ENCODE measurements at regions not wholly inside any gene's neighbourhood (a gene's known extent, or its start where the extent isn't known, plus 50 kb on each side); places are given as distances from the start of the nearest gene placed in this dataset.
"Not testable (repeated sequence)": the region's sequence is repeated elsewhere in the genome, so short reads cannot be mapped to it uniquely, and the experiment has no call there.

GRCh38 chr12:67539946-67540345 lies 108.6 kb upstream of the DYRK2 start:
- no peak for DNase-seq

DNA sequence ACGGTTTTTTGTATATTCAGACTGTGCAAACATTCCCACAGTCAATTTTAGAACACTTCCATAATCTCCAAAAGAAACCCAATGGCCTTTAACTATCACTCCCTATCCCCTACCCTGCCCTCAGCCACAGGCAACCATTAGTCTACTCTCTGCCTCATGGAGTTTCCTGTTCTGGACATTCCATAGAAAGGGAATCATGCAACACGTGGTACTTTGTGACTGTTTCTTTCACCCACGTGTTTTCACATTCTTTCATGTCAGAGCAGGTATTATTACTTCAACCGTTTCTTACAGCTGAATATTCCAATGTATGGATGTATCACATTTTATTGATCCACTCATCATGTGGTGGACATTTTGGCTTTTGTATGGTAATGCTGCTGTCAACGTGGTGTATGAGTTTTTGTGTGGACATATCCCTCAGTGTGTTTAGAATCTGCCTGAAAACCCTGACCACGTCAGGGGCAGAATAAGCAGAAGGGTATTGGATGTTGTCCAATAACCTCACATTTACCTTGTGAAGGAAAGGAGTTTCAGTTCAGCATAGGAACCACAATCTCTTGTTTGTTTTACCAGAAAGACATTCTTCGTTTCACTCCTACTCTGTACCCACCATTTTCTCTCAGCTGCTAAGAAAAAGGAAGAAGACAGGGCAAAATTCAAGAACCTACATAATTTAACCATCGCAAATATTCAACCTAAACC lies 107.5 kb upstream of the DYRK2 start:
- no peak for DNase-seq

GRCh38 chr12:67541625-67541991 lies 106.9 kb upstream of the DYRK2 start:
- DNase-seq, result no peak

- DNase-seq, result no peak
Measured at GRCh38 chr12:67543021-67543770, 105.3 kb upstream of the DYRK2 start.

GRCh38 chr12:67545298-67545697 lies 103.2 kb upstream of the DYRK2 start:
- no peak for DNase-seq

DNA sequence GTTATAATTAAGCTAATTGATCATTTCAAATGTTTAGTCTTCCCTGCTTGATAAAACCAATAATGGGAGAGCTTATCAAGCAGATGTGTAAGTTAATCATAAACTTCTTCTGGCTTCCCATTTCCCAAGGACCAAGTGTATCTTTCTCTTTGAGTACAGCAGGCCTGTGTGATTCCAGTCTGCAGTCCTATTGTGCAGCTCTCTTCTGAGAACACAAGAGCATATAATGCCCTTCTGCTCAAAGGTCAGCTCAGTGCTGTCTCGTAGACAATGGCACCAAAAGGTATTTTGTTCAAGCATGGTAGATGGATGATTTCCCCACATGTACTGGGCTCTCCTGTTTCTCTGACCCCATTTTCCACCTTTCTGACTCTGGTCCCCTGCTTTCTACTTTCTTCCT lies 101.8 kb upstream of the DYRK2 start:
- DNase-seq, result no peak

DNA sequence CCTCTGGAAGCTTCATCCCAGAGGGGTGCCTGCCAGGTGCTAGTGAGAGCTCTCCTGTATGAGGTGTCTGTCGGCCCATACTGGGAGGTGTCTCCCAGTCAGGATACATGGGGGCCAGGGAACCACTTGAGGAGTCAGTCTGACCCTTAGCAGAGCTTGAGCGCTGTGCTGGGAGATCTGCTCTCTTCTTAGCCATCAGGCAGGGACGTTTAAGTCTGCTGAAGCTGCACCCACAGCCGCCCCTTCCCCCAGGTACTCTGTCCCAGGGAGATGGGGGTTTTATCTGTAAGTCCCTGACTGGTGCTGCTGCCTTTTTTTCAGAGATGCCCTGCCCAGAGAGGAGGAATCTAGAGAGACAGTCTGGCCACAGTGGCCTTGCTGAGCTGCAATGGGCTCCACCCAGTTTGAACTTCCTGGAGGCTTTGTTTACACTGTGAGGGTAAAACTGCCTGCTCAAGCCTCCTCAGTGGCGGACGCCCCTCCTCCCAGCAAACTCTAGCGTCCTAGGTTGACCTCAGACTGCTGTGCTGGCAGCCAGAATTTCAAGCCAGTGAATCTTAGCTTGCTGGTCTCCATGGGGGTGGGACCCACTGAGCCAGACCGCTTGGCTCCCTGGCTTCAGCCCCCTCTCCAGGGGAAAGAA lies 93.3 kb upstream of the DYRK2 start:
- not testable (repeated sequence) for DNase-seq

- DNase-seq, result no peak
Measured at GRCh38 chr12:67558775-67559174, 89.8 kb upstream of the DYRK2 start.

GRCh38 chr12:67559751-67560150 lies 88.8 kb upstream of the DYRK2 start:
- no peak for DNase-seq

GRCh38 chr12:67562513-67563287 lies 85.8 kb upstream of the DYRK2 start:
- DNase-seq, result no peak

- no peak for DNase-seq
Measured at GRCh38 chr12:67568055-67568454, 80.5 kb upstream of the DYRK2 start.

- DNase-seq, result no peak
Measured at GRCh38 chr12:67572492-67572891, 76.1 kb upstream of the DYRK2 start.

- no peak for DNase-seq
Measured at GRCh38 chr12:67573566-67573965, 75.0 kb upstream of the DYRK2 start.

DNA sequence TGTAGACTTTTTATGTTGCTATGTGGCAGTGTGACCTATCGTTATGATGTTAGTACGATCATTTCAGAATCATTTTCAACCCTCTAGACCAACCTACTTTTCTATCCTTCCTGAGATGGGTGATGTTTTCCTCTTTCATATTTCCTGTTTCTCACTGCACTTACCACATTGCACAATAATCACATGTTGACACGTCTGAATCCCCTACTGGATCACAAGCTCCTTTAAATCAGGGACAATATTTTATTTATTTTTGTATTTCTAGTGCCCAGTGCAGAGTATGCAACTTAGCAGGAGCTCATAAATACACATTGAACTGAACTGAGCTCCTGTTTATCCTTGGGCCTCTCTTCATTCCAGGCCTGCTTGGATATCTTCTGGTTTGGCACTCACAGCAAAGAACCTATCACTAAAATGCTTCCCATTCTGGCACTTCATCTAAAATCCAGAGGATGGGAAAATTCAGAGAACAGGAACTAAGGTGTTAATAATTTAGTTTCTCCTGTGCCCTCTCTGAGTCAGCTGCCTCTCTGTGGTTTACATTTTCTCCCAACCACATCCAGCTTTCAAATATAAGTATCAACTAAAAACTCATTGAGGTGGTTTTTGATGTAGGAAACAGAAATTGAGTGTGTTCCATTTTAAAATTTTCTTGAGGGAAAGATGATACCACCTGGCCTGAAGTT lies 69.4 kb upstream of the DYRK2 start:
- no peak for DNase-seq

- no peak for DNase-seq
Measured at GRCh38 chr12:67579662-67580003, 68.9 kb upstream of the DYRK2 start.

- DNase-seq, result no peak
Measured at GRCh38 chr12:67582238-67582834, 66.2 kb upstream of the DYRK2 start.

GRCh38 chr12:67582844-67583243 lies 65.7 kb upstream of the DYRK2 start:
- no peak for DNase-seq

DNA sequence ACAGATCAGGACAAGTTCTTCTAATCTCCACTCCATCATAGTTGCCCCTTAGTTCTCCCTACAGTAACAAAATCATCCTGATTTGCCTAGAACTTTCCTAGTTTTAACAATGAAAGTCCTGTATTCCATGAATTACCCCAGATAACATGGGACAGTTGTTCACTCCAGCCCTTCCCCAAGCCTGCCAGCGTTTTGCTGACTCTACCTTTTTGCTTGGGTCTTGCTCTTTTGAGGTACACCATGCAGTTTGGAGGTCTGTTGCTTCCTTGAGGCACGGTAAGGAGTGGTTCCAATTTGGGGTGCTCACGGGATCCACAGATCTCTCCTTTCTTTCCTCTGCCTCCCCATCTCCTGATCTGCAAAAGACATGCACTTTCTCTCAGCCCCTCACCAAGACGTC lies 61.6 kb upstream of the DYRK2 start:
- DNase-seq, result no peak

DNA sequence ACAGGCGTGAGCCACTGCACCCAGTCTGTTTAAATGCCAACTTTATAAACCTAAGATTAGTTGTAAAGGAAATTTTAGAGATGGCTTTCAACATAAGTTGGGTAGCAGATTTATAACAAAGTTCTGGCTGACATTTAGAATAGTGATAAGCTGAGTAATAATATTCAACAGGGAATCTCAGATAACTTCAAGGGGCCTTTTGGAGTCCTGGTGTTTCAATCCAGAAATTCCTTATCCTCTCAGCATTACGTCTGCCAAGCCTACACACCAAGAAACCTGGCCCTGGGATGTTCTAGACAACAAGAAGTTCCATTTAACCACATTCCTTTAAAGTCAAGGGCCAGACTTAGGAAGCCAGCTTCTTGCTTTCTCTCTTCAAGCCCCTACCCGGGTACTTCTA lies 59.5 kb upstream of the DYRK2 start:
- DNase-seq, result no peak

GRCh38 chr12:67590149-67590790 lies 58.3 kb upstream of the DYRK2 start:
- no peak for DNase-seq

DNA sequence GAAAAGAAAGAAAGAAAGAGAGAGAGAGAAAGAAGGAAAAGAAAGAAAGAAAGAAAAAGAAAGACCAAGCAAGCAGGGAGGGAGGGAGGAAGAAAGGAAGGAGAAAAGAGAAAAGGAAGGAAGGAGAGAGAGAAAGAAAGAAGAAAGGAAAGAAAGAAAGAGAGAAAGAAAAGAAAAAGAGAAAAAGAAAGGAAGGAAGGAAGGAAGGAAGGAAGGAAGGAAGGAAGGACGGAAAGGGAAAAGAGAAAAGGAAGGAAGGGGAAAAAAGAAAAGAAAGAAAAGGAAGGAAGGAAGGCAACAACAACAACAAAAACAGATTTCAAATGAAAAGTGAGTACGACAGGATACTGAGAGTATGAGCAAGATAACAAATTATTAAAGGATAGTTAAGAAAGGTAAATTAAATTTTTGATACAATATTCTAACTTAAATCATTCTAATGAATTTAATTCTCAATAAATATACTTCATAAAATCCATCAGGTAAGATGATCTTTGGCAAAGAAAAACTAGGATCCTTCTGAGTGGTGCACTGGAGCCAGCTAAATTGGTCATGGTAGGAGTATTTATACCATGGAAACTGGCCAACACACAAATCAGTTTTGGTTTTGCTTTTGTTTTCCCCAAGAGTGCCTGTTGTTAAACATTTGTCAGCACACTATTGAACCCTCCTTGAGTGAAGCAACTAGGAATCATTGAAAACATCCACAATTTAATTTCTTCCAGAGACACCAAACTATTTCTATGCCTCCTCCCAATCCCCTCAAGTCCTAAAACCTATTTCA lies 56.1 kb upstream of the DYRK2 start:
- DNase-seq, result no peak
